OCI-LY1 (cell line): ENCODE measurements at regions not wholly inside any gene's neighbourhood (a gene's known extent, or its start where the extent isn't known, plus 50 kb on each side); places are given as distances from the start of the nearest gene placed in this dataset.

Source experiments
- EZH2 ChIP-seq: fragments of 200-600 bp; sonication (generic), shearing (Covaris generic); IDR thresholded peaks from 2 replicates; pipeline ENCODE4 v1.8.0; 2017; ENCODE audit warnings: borderline replicate concordance, mixed run types, mild to moderate bottlenecking, antibody characterized with exemption, low read length, moderate library complexity, mixed read lengths
- TF ChIP-seq, protein P1 (sequence below): fragments of 200-600 bp; sonication (generic), shearing (Covaris generic); IDR thresholded peaks from 2 replicates; pipeline ENCODE4 v1.5.1; 2017; ENCODE audit warnings: mild to moderate bottlenecking, antibody characterized with exemption, low read length, moderate library complexity, mixed read lengths

DNA sequence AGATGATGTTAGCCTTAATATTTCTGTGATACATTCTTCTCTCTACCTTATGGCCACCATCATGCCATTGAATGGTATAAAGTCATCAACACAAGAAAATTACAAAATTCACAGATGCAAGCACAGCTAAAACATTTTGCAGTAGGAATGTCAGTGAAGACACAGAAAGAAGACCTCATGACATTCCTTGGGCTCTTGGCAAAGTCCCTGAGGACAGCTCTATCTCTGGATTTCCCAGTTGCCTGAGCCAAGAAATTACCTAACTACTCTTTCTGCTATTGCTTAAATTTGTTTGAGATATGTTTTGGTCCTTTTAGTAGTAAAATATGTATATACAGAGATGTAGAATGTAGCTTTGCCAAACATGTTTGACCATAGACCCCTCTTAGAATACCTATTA lies 201.0 kb upstream of the STXBP5 start:
- TF ChIP-seq, protein P1, sequence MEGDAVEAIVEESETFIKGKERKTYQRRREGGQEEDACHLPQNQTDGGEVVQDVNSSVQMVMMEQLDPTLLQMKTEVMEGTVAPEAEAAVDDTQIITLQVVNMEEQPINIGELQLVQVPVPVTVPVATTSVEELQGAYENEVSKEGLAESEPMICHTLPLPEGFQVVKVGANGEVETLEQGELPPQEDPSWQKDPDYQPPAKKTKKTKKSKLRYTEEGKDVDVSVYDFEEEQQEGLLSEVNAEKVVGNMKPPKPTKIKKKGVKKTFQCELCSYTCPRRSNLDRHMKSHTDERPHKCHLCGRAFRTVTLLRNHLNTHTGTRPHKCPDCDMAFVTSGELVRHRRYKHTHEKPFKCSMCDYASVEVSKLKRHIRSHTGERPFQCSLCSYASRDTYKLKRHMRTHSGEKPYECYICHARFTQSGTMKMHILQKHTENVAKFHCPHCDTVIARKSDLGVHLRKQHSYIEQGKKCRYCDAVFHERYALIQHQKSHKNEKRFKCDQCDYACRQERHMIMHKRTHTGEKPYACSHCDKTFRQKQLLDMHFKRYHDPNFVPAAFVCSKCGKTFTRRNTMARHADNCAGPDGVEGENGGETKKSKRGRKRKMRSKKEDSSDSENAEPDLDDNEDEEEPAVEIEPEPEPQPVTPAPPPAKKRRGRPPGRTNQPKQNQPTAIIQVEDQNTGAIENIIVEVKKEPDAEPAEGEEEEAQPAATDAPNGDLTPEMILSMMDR = no peak
- no peak for TF ChIP-seq EZH2
